Endothelial cell of umbilical vein (primary cell): ENCODE measurements at regions not wholly inside any gene's neighbourhood (a gene's known extent, or its start where the extent isn't known, plus 50 kb on each side); places are given as distances from the start of the nearest gene placed in this dataset.

ENCODE experiments used
- BruUV-seq: library from RNA; stranded (reverse); fragments of 400-500 nt; replicated peaks from 2 replicates; lab custom pipeline; 2021; lab: Mats Ljungman, UMichigan
- CTCF ChIA-PET: fragments of 300-600, 350-600 bp; sonication (Branson Sonifier 250); formaldehyde crosslinking; loops from one replicate; lab custom pipeline; 2021; ENCODE audit warnings: antibody characterized with exemption, inconsistent platforms; lab: Charles Lee
- POLR2A ChIA-PET: fragments of 300-600, 350-600 bp; sonication (Branson Sonifier 250); formaldehyde crosslinking; loops from one replicate; lab custom pipeline; 2021; ENCODE audit warnings: antibody characterized with exemption, inconsistent platforms; lab: Charles Lee
- DNase-seq: peaks from one replicate; pipeline ENCODE4 v3.0.0-alpha.2; 2011; ENCODE audit warnings: low read depth, low spot score
- FAIRE-seq: peaks from 2 replicates; lab custom pipeline; 2011; peaks lifted over from hg19 to GRCh38; lab: Jason Lieb, UNC
- H2AFZ ChIP-seq: 2 replicates; pipeline ENCODE4 v1.6.0; 2012; ENCODE audit warnings: low read depth, low read length, control low read depth, inconsistent platforms
- H3K27ac ChIP-seq: 2 replicates; pipeline ENCODE4 v1.5.1; 2011; ENCODE audit warnings: low read depth, mild to moderate bottlenecking, control low read depth, low read length, moderate library complexity; ENCODE audit not compliant: insufficient read depth
- H3K27me3 ChIP-seq, 2 experiments: 2 replicates each; pipeline versions ENCODE4 v1.6.0 to v1.6.1; 2011; ENCODE audit warnings: low read length in 2 of 2, mixed read lengths in 1 of 2; ENCODE audit not compliant: control insufficient read depth in 2 of 2, insufficient read depth in 2 of 2
- H3K36me3 ChIP-seq, 2 experiments: 2 replicates in 1 of 2; 3 replicates in 1 of 2; pipeline ENCODE4 v1.5.1; 2011; ENCODE audit warnings: low read length in 2 of 2, mild to moderate bottlenecking in 1 of 2, moderate library complexity in 1 of 2; ENCODE audit not compliant: control insufficient read depth in 2 of 2, insufficient read depth in 2 of 2; ENCODE audit errors: extremely low read depth in 1 of 2
- H3K4me1 ChIP-seq: 3 replicates; pipeline ENCODE4 v1.5.1; 2011; ENCODE audit warnings: mild to moderate bottlenecking, low read length; ENCODE audit not compliant: control insufficient read depth, insufficient read depth; ENCODE audit errors: extremely low read depth
- H3K4me2 ChIP-seq: 2 replicates; pipeline ENCODE4 v1.6.1; 2011; ENCODE audit warnings: low read length, control low read depth, mixed read lengths; ENCODE audit not compliant: insufficient read depth
- H3K4me3 ChIP-seq, 3 experiments: fragments of 200-600 bp in 1 of 3; sonication (generic), shearing (Covaris generic) in 1 of 3; replicated peaks in 1 of 3; 2 replicates each; pipeline ENCODE4 v1.5.1; 2011 to 2016; ENCODE audit warnings: control low read depth in 3 of 3, low read length in 3 of 3, mild to moderate bottlenecking in 2 of 3, inconsistent platforms in 1 of 3, low read depth in 1 of 3, moderate library complexity in 1 of 3; ENCODE audit not compliant: insufficient read depth in 1 of 3
- H3K79me2 ChIP-seq: 2 replicates; pipeline ENCODE4 v1.6.0; 2012; ENCODE audit warnings: low read length, inconsistent platforms; ENCODE audit not compliant: control insufficient read depth, insufficient read depth
- H3K9ac ChIP-seq: replicated peaks from 2 replicates; pipeline ENCODE3; 2011; ENCODE audit warnings: low read length, control low read depth; ENCODE audit not compliant: insufficient read depth; ENCODE audit errors: extremely low read depth
- H3K9me1 ChIP-seq: replicated peaks from 3 replicates; pipeline ENCODE4 v1.6.0; 2011; ENCODE audit warnings: mild to moderate bottlenecking, low read length; ENCODE audit not compliant: control insufficient read depth, insufficient read depth; ENCODE audit errors: extremely low read depth
- H3K9me3 ChIP-seq: replicated peaks from 2 replicates; pipeline ENCODE4 v1.5.1; 2012; ENCODE audit warnings: low read length, inconsistent platforms; ENCODE audit not compliant: control insufficient read depth, insufficient read depth
- H4K20me1 ChIP-seq: replicated peaks from 2 replicates; pipeline ENCODE3; 2011; ENCODE audit warnings: mild to moderate bottlenecking, low read length; ENCODE audit not compliant: control insufficient read depth, insufficient read depth; ENCODE audit errors: extremely low read depth
- EZH2 ChIP-seq: IDR thresholded peaks from 2 replicates; pipeline ENCODE4 v1.6.1; 2012; ENCODE audit warnings: borderline replicate concordance, low read depth, mild to moderate bottlenecking, moderate library complexity, low read length, inconsistent platforms; ENCODE audit not compliant: severe bottlenecking
- FOS ChIP-seq: IDR thresholded peaks from 2 replicates; pipeline ENCODE4 v1.6.1; 2011; ENCODE audit warnings: mild to moderate bottlenecking, low read length, moderate library complexity, borderline replicate concordance; ENCODE audit not compliant: insufficient read depth
- GATA2 ChIP-seq: IDR thresholded peaks from 2 replicates; pipeline ENCODE4 v1.7.0; 2011; ENCODE audit warnings: low read depth, mild to moderate bottlenecking, moderate library complexity, mixed read lengths, low read length; ENCODE audit not compliant: insufficient read length, insufficient read depth
- JUN ChIP-seq: IDR thresholded peaks from 2 replicates; pipeline ENCODE4 v1.6.1; 2011; ENCODE audit warnings: borderline replicate concordance, low read depth; ENCODE audit not compliant: insufficient read length, insufficient read depth
- MYC ChIP-seq: IDR thresholded peaks from one replicate; pipeline ENCODE4 v1.6.1; 2011; ENCODE audit warnings: mild to moderate bottlenecking, low read depth, low read length
- POLR2A ChIP-seq: IDR thresholded peaks from 2 replicates; pipeline ENCODE4 v1.6.1; 2012; ENCODE audit warnings: low read depth, mild to moderate bottlenecking, control low read depth, low read length
- POLR2AphosphoS5 ChIP-seq: IDR thresholded peaks from 2 replicates; pipeline ENCODE4 v1.6.1; 2012; ENCODE audit warnings: low read depth, mild to moderate bottlenecking, control low read depth, low read length, moderate library complexity; ENCODE audit not compliant: insufficient read depth
- dilution Hi-C: fragments of 300-500 bp; cut with MboI; formaldehyde crosslinking; loops from one replicate; pipeline ENCODE4 v1.15.0; 2019; ENCODE audit warnings: low sequenced_read_pairs; ENCODE audit not compliant: extremely low pct_ligation_motif_present
- intact Hi-C: fragments of 100-400 bp; cut with micrococcal nuclease; formaldehyde crosslinking; loops from one replicate; pipeline ENCODE4 v1.10.0; 2022
- TF ChIP-seq, protein P1 (sequence below), 2 donors: IDR thresholded peaks; 1 replicate in 1 of 2; 2 replicates in 1 of 2; pipeline ENCODE4 v1.5.1; 2011; ENCODE audit warnings: low read length in 2 of 2, mild to moderate bottlenecking in 2 of 2, moderate library complexity in 2 of 2, control low read depth in 1 of 2, inconsistent platforms in 1 of 2, low read depth in 1 of 2; ENCODE audit not compliant: insufficient read depth in 1 of 2; ENCODE audit errors: extremely low read depth in 1 of 2
- TF ChIP-seq, protein P2 (sequence below): IDR thresholded peaks from 2 replicates; pipeline ENCODE4 v1.6.1; 2011; ENCODE audit not compliant: insufficient read depth, insufficient read length

DNA sequence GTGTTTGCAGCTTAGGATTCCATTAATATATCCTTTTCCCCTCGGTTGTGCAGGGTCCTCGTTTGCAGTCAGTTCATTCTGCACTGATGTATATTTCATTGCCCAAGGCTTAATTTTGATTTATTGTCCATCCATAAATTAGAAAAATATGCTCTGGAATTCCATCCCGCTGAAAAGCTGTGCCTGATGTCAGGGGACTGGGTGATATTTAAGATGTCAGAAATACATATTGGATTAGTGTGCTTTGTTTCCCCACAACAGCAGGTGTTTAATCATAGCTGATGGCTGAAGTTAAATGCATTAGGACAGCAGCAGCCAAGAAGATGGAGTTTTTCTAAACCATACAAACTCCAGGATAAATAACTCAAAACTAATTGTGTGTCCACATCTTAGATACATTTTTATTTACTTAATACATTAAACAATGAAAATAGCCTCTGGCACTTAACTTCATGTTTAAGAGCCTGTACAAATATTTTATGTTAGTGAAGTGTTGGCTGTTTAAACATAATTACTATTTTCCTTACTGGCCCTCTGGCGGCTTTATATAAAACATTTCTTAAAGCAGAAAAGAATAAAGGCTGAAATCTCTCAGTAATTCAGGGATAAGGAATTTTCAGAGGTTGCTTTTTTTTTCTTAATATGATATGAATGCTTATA lies 170.4 kb upstream of the TBCA start:
- H3K27ac ChIP-seq: no peak overlapping the region
- no peak overlapping the region for H3K4me2 ChIP-seq
- H3K9ac ChIP-seq: no peak overlapping the region
- no peaks in the 10 kb centered on the region for H3K36me3 ChIP-seq
- no TSS peak for BruUV-seq
- DNase-seq: no peak
- ChIA-PET POLR2A (no interaction called here), CTCF (interaction anchor here (1.1 kb wide), 1 partner anchor 10 kb away, joined by 3 read pairs; no protein-coding TSS in a partner anchor)
- no peaks in the 10 kb centered on the region for H4K20me1 ChIP-seq
- H3K9me1 ChIP-seq: peaks cover 3% of the 10 kb centered on the region
- dilution Hi-C loops: no loop called here
- TF ChIP-seq GATA2 (no peak), FOS (no peak), JUN (no peak), EZH2 (no peak), MYC (no peak), POLR2A (no peak), POLR2AphosphoS5 (no peak)
- TF ChIP-seq, protein P1, sequence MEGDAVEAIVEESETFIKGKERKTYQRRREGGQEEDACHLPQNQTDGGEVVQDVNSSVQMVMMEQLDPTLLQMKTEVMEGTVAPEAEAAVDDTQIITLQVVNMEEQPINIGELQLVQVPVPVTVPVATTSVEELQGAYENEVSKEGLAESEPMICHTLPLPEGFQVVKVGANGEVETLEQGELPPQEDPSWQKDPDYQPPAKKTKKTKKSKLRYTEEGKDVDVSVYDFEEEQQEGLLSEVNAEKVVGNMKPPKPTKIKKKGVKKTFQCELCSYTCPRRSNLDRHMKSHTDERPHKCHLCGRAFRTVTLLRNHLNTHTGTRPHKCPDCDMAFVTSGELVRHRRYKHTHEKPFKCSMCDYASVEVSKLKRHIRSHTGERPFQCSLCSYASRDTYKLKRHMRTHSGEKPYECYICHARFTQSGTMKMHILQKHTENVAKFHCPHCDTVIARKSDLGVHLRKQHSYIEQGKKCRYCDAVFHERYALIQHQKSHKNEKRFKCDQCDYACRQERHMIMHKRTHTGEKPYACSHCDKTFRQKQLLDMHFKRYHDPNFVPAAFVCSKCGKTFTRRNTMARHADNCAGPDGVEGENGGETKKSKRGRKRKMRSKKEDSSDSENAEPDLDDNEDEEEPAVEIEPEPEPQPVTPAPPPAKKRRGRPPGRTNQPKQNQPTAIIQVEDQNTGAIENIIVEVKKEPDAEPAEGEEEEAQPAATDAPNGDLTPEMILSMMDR (IDR thresholded peaks at IDR 0.05; ENCODE audit: extremely low read depth in 1 of 2, insufficient read depth in 1 of 2, low read depth in 1 of 2, low read length in 2 of 2): no peak
- TF ChIP-seq, protein P2, sequence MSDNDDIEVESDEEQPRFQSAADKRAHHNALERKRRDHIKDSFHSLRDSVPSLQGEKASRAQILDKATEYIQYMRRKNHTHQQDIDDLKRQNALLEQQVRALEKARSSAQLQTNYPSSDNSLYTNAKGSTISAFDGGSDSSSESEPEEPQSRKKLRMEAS: no peak
- FAIRE-seq: no peak
- no peaks in the 10 kb centered on the region for H3K9me3 ChIP-seq
- H3K4me3 ChIP-seq: no peak overlapping the region
- intact Hi-C loops: no loop called here
- peaks cover 22 to 53% of the 10 kb centered on the region in 2 experiments for H3K27me3 ChIP-seq
- no peaks in the 10 kb centered on the region for H3K79me2 ChIP-seq
- H2AFZ ChIP-seq: no peak overlapping the region
- no peaks in the 10 kb centered on the region for H3K4me1 ChIP-seq
